HG02981 (cell line): ENCODE measurements at regions not wholly inside any gene's neighbourhood (a gene's known extent, or its start where the extent isn't known, plus 50 kb on each side); places are given as distances from the start of the nearest gene placed in this dataset.
"Not testable (repeated sequence)": the region's sequence is repeated elsewhere in the genome, so short reads cannot be mapped to it uniquely, and the experiment has no call there.

Source experiments
- ATAC-seq: cut with Tn5 transposase; IDR thresholded peaks from one replicate; pipeline ENCODE4 v1.9.1; 2021; ENCODE audit warnings: mild to moderate bottlenecking, moderate library complexity; ENCODE audit not compliant: unreplicated experiment

GRCh38 chr12:79993106-79993862, 58.4 kb upstream of the PPP1R12A start:
- ATAC-seq = no peak

GRCh38 chr12:79991586-79991985, 56.7 kb upstream of the PPP1R12A start:
- ATAC-seq = no peak

- not testable (repeated sequence) for ATAC-seq
These were observed 55.8 kb upstream of the PPP1R12A start for GRCh38 chr12:79990509-79991338.

- no peak for ATAC-seq
These were observed 53.5 kb upstream of the PPP1R12A start for GRCh38 chr12:79988368-79988767.

- no peak for ATAC-seq
These were observed 52.8 kb upstream of the PPP1R12A start for GRCh38 chr12:79987731-79988130.
